ENCODE measurements at regions not wholly inside any gene's neighbourhood (a gene's known extent, or its start where the extent isn't known, plus 50 kb on each side); places are given as distances from the start of the nearest gene placed in this dataset.

DNA sequence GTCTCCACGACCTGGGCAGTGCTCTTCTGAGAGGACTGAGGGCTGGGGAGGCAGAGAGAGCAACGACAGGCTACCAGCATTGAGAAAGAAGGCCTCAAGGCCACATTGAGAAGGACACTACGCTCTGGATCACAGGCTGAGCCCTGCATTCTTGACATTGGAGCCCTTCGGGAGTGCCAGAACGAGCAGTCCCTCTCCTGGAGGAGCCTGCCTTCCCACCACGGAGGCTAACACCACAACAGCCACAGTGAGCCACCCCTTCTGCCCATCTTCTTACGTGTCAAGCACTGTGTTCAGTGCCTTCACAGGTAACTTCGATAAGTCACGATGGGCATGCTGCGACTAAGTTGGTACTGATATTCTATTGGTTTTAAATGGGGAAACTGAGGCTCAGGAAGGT lies 267.8 kb downstream of the RPS24 start:
- TF ChIP-seq, protein P1, sequence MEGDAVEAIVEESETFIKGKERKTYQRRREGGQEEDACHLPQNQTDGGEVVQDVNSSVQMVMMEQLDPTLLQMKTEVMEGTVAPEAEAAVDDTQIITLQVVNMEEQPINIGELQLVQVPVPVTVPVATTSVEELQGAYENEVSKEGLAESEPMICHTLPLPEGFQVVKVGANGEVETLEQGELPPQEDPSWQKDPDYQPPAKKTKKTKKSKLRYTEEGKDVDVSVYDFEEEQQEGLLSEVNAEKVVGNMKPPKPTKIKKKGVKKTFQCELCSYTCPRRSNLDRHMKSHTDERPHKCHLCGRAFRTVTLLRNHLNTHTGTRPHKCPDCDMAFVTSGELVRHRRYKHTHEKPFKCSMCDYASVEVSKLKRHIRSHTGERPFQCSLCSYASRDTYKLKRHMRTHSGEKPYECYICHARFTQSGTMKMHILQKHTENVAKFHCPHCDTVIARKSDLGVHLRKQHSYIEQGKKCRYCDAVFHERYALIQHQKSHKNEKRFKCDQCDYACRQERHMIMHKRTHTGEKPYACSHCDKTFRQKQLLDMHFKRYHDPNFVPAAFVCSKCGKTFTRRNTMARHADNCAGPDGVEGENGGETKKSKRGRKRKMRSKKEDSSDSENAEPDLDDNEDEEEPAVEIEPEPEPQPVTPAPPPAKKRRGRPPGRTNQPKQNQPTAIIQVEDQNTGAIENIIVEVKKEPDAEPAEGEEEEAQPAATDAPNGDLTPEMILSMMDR (IDR thresholded peaks at IDR 0.05), result no peak
- no peak for TF ChIP-seq ZFX (IDR thresholded peaks at IDR 0.05; ENCODE audit: borderline replicate concordance)

Data from 22Rv1 (cell line).